Glomerular visceral epithelial cell (primary cell): ENCODE measurements at regions not wholly inside any gene's neighbourhood (a gene's known extent, or its start where the extent isn't known, plus 50 kb on each side); places are given as distances from the start of the nearest gene placed in this dataset.
A peak's percentile ranks its signal among the peaks of the same experiment; 100 is the strongest.

ENCODE experiments used
- DNase-seq: peaks from one replicate; pipeline ENCODE4 v3.0.0-alpha.2; 2016; ENCODE audit errors: extremely low spot score

DNA sequence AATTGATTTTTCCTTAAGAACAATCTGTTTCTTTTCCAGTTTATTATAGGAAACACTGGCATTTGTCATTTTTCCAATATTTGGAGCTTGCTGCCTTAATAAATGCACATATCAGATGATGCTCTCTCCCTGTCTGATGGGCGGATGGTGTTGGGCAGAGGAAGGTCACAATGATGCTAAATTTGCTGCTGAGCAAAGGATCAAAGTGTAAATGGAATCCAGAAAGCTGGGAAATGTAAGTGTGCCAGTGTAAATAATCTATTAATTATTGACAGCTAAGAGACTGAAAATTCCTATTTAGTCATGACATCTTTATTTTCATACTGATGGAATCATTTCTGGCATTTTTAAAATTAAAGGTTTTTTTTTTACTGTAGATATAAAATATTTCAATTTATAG lies 243.2 kb downstream of the PTBP2 start:
- no peak for DNase-seq

DNA sequence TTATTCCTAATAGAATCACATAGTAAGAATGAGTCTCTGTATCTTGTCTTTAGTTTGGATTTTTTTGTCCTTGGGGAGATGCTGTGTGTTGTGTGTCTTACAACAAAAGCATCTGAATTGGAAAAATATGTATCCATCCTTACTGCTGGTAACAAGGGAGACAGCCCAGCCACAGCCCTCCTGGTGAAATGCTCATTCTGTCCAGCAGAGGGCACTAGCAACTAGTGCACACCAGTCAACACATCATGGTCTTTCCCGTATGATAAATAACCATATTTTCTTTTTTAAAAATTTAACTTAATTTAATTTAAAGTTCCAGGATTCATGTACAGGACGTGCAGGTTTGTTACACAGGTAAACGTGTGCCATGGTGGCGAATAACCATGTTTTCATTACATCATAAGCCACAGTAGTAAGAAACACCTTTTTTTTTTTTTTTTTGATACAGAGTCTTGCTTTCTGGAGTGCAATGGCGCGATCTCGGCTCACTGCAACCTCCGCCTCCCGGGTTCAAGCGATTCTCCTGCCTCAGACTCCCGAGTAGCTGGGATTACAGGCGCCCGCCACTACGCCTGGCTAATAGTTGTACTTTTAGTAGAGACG lies 245.1 kb downstream of the PTBP2 start:
- peak; percentile 76 for DNase-seq

DNA sequence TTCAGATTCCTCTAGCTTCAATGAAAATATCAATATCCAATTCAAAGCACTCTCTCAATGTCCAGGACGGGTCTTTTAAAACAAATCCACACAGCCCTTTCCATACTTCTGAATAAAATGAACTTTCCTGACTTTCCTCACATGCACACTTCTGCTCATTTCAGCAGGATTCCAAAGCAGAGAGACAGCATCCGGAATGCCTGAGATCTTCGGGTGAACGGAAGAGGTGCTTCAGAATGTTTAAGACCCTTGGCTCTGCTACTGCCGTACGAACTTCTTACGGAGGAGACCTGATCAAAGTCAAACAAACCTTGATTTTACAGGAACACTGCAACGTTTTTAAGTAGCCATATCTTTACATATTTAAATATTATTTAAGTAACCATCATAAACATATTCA lies 245.7 kb downstream of the PTBP2 start:
- DNase-seq, result no peak

DNA sequence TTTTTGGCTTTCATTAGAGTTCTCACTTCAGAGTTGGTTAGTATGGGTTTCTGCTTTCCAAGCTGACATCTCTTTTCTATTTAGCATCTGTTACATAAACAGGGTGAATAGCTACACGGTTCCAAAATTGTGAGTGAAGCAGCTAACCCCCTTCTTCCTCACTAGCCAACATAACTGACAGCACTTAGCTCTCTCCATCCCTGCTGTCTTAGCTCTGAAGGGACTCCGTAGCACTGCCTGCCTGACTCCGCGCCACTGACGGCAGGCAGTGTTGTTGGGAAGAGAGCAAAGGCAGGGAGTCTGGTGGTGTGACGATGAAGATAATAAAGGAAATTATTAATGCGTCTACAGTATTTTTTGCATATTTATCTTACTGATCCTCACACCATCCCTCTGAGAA lies 247.0 kb downstream of the PTBP2 start:
- DNase-seq, result no peak

DNA sequence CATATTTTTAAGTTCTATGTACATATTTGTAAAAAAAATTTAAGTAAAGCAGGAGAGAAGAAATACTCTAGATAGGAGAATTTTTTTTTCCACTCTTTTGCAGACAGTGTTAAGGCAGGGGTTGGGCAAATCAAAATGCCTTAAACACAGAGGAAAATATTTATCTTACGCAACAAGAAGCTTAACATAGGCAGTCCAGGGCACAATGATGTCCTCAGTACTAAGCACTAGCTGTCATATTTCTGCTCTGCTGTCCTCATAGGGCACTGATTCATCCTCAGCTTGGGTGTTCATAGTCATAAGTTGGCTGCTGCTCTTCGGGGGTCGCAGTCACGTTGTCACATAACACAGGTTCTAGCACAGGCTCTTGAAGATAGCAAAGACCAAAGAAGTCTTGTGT lies 247.4 kb downstream of the PTBP2 start:
- no peak for DNase-seq

DNA sequence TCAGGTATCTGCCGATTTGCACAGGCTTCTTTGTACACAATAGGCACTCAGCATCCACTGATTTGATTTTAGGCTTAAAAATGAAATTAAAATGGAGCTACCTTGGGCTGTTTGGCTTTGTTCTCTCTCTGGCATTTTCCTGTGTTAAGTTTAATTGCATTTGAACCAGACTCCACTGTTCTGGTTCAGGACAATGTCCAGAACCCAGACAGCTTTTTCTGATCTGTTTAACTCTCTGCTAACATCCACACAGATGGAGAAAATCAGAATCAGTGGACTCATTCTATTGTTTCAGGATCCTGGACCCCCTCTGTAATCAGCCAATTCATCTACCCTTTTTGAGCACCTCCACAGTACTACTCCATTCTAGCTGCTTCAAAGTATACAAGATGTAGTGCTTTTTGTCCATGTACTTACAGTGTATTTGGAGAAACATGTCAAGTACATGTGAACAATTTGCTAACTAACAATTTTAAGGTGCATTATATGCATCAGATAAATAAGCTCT lies 248.1 kb downstream of the PTBP2 start:
- DNase-seq, result no peak

DNA sequence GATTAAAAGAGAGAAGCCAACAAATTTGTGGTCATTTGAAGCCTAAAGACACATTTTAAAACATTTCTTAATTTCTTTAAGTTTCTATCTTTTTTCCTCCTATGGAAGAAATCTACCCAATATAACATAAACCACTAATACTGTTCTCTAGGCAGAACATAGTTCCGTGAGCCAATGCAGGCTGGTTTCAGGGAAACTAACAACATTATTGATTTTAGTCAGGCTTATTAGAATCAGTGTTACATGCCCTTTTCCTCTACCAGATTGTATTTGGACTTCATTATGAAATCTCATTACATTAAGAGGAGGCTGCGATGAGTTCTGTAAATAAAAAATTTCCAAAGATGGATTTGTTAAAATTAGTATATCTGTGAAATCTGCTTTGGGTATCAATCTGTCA lies 249.9 kb downstream of the PTBP2 start:
- DNase-seq, result no peak

DNA sequence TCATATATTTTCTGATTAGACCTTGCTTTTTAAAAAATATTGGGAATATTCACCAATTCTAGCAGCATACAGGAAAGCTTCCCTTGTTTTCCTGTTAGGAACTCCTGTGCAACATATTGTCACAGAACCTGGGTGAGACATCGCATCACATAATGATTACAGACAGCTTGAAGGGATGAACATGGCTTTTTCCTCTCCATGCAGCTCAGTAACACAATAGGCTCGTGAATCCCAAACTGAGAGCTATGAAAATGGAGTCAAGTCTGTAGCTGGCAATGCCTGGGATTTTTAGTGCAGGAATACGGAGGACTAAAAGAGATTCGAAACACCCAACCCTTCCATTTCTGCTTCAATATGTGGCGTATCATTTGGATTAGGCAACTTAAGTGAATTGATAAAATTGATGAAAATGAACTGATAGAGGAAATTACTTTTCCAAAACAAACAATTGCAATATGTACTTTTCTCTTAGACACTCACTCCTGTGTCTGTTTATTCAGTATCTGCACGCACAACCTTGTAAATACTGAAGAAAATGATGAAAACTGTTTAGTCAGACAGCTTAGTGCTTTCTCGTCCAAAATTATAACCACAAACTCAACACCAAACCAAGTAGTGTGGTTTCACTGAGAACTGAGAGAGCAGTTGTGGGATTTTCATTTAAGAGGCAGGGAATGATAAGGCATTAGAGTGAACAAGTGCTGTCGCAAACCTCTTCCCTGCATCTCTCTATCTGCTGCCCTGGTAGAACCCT lies 250.4 kb downstream of the PTBP2 start:
- no peak for DNase-seq

DNA sequence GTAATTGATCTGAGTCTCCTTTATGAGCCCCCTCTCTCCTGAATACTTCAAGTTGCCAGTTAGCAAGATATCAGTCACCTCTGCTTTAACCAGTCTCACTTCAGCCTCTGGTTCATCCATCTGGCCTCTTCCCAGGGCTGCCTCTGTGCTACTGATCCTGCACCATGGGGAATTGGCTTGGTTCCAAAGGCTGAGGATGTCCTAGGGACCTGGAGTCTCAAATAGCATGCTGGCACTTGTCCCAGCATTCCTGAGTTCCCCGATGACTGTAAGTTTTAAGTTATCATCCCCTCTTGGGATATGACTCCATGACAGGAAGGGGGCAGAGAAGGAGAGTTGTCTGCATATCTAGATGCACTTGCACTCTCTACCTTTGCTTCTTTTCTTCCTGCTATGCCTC lies 252.0 kb downstream of the PTBP2 start:
- peak; percentile 9 for DNase-seq

DNA sequence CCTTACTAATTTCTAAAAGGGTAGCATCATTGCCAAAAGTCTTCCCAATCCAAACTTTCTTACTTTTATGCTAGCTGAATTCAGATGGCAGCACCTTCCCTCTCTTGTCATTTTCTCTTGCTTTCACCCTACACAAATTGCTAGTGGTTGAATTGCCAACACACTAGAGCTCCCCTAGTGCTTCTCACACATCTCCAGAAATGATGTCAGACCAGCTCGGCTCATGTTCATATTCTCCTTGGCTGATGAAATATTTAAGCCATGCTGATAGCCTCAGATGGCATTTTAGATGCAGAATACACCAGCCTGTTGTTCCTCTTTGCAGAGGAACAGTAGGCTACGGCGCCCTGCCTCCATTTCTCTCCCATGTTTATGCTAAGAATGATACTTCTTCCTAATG lies 256.9 kb downstream of the PTBP2 start:
- DNase-seq, result no peak

DNA sequence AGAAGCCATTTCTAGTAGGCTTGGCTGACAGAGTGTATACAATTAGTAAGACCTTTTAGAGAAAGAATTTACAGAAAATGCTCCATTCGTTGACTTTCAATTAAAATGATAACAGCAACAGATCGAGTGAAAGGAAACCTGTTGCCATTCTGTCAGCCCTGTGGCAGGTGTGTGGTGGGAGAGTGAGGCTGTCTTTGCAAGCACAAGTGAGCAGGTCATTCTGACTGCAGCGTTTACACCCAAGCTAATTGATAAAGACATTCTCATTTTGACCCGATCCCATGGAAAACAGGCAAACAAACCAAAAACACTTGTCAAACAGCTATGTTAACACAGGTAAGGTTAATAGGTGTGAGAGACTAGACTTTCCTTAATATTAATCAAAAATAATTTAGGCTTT lies 257.3 kb downstream of the PTBP2 start:
- DNase-seq, result no peak

DNA sequence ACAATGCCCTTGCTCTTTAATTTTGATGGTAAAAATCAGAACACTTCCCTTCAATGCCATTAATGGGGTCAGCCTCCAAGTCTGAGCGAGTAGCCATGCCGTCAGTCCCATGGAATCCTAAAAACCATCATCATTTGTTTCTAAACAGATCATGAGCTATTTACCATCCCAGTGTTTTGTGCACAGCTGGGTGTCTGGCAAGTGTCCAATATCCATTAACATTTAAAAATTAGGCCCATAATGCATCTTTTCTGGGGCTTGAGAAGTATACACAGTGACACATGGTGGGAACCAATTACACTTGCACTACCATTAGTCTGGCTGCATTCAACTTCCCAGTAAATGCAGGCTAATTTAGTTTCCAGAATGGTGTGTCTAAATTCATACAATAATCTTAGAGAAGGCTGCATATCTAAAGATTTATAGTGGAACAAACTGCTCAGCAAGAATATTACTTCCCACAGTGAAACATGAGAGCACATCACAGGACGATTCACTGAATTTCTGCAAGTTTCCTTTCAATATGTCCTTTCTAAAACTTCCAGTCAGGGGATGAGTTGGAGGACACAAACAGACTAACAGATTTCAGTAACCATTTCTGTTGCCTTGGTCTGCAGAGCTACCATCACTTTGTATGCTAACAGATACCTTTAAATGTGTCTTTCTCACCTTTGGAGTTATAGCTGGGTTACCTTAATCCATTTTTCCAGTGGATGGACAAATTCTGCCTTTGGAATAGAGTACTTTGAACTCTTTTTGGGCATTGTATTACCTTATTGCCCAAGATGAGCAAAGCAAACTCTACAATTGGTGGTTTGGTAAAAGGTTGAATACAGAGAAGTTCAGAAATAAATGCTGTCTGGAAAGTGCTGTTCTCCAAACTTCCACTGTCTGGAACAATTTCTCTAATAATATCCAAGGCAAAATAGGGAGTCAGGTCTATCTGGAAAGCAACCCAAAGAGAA lies 258.0 kb downstream of the PTBP2 start:
- no peak for DNase-seq

DNA sequence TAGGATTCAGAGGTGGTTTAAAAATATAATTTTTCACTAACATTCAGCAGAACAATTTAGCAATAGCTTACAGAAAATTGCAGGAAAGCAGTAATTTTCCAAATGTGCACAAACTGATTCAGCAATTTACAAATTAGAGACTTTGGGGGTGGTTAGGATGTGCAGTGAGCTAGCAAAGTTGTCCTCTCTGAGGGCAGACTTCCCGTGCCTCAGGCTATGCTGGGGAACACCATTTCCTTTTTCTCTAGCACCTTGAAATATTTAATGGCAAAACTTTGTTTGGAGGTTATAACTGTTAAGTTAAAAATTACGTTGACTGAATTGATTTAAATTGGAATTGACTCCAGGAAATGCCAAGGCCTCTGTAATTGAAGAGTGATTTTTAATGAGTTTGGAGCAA lies 258.9 kb downstream of the PTBP2 start:
- DNase-seq, result no peak

DNA sequence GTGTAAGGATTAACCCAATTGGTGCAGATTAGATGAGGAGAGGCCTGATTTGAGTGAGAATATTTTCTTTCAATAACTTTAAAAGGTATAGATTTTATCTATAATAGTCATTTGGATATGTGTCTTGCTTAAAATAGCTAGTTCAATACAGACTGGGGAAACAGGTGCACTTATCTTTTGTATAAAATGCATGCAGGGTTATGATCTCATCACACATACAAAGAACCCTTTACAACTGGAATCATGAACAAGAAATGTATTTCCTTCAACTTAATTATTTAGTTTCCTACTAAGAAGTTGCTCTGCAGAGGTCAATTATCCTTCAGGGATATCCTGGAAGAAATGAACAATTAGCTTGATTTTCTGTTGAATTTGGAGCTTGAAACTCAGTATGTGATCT lies 259.6 kb downstream of the PTBP2 start:
- DNase-seq, result no peak

DNA sequence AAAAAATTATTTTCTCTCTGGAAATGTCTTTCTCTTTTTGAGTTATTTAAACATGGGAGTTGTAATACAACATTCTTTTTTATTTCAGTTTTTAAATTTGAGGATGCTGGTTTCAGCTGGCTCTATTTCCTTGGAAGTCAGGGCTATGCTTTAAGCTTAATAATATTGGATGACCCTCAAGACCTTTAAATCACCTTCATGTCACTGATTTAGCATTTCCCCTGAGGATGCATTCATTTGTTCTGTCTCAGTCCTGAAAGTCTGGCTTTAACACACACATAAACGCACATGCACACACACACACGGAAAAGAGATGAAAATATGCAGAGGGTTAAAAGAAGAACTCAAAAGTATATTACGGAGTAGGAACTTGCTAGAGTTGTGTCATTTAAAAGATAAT lies 260.5 kb downstream of the PTBP2 start:
- no peak for DNase-seq

DNA sequence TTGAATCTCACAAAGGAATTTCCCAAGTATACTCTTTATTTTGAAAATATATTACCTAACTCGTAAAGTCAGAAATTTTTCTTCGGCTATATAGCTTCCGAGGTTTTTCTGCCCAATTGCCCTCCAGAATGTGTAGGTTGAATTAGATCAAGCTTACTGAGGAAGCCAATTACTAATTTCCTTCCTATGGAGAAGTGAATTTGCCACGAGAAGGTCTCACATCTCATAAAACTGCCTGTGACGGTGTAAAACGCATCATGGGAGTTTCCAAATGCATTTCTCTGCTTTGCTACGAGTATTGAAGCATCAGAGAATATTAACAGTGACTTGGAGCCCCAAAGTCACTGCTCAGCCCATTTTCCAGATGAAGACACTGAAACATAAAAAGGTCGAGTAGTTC lies 262.3 kb downstream of the PTBP2 start:
- DNase-seq, result no peak

DNA sequence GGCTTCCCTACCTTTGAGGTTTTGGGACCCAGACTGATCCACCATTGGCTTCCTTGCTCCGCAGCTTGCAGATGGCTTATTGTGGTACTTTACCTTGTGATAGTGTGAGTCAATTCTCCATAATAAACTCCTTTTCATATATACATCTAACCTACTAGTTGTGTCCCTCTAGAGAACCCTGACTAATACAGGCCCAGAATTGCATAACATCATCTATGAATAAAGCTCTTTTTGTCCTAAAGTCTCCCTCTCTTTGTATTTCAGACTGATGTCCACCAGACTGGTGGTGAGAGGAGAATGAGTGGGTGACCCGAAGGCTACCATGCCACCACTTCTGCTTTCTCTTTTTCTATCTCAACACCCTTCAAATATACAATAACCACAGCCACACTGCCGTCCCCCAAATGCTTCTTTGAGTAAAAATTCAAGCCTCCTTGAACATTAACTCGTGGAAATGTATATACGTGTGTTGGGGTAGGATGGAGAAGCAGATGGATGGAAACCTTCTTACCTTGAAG lies 265.7 kb downstream of the PTBP2 start:
- no peak for DNase-seq

DNA sequence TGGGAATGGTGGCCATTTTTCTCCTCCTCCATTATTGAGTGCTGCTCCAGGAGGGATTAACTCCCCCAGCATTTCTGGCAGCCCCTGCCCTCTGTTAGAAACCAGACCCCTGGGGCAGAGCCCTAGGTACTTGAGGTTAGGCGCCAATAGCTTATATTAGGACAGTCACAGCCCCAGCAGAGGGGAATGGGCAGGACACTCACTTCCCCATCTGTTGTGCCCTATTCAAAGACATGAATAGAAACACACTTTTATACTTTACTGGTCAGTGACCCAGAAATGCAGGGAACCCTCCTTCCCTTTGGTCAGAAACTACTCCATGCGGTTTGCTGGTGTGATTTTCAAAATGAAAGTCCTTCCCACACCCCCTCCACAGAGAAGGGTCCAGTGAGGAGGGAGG lies 267.7 kb downstream of the PTBP2 start:
- DNase-seq, result no peak

DNA sequence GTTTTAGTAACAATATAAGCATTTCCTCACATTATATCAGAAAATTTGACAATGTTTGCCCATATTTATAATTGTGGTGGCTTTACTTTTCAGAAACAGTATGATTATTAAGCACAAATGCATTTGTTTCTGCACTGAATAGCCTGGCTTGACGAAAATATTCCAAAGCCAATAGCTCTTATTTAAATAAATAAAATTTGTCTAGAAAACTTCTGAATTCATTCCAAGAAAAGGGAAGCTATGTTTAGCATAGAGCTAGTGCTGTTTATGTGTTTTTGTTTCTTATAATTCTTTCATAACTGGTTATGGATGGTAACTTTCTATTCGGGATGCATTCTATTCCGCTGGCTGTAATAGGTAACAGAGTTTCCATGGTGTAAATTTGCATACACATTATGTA lies 268.6 kb downstream of the PTBP2 start:
- DNase-seq, result no peak

DNA sequence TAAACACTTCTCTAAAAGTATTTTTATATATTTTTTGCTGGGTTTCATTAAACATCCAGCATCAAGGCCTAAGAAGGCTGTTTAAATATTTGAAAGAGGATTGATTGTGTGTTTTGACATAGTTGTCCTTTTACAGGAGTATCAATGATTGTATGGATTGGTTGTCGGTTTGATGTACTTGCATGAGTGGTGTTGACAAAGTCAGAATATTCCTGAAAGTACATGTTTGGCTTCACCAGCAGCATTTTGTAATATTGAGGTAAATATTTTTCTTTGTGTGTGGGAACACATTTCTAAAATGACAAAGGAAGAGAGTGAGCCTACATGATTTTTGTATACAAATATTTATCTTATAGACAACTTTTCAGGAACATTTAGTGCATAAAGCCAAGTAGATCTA lies 269.7 kb downstream of the PTBP2 start:
- DNase-seq, result no peak

DNA sequence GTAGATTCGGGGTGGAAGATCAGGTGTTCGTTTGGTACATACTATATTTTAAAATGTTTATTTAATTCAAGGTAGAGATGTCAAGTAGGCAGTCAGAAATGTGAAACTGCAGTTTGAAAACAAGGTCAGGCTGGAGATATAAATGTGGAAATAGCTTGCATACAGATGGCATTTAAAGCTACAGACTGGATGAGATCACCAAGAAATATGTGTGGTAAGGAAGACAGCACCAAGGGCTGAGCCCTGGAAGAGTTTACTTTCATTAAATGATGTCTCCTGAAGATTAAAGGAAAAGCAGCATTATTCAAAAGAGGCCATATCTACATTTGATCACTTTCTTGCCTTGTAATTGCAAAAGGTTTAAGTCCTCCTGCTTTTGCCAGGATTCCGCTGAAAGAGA lies 271.3 kb downstream of the PTBP2 start:
- no peak for DNase-seq

DNA sequence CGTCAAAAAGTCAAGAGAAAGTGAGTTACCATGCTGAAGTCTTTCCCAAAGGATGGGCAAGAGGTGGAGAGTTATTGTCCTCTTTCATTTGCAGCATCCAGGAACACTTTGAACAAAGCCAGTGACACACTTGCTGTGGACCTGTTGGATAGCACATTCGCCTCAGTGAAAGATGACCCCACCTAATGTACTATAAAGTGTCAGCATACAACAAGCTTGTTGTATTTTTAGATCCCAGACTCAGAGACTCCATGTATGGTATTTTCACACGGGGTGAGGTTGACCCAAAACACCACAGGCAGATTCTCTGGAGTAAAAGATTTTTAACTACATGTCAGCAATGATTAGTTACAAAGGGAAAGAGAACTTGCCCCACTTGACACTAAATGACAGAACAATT lies 273.8 kb downstream of the PTBP2 start:
- no peak for DNase-seq
